T47D (cell line): ENCODE measurements at regions not wholly inside any gene's neighbourhood (a gene's known extent, or its start where the extent isn't known, plus 50 kb on each side); places are given as distances from the start of the nearest gene placed in this dataset.
A peak's percentile ranks its signal among the peaks of the same experiment; 100 is the strongest.

Experiments used
- DNase-seq, 2 experiments: peaks; one replicate each; pipeline versions ENCODE4 v3.0.0 to v3.0.0-alpha.2; 2011 to 2012; ENCODE audit warnings: low read depth in 1 of 2, low spot score in 1 of 2
- JUND ChIP-seq: IDR thresholded peaks from 2 replicates; pipeline ENCODE4 v1.6.1; 2012; ENCODE audit warnings: low read depth
- in situ Hi-C: cut with HindIII; loops from 2 replicates; pipeline ENCODE4 v1.10.0; 2016; ENCODE audit warnings: low sequenced_read_pairs, low pct_unique_long_range_greater_than_20kb

- no peak for TF ChIP-seq JUND
- in situ Hi-C loops: no loop called here
- no peak for DNase-seq
Measured at GRCh38 chr16:51761001-51761400, 609.9 kb upstream of the SALL1 start.

GRCh38 chr16:51759999-51760398 is 608.9 kb upstream of the SALL1 start:
- in situ Hi-C loops: no loop called here
- DNase-seq: no peak
- no peak for TF ChIP-seq JUND

GRCh38 chr16:51759329-51759728 is 608.3 kb upstream of the SALL1 start:
- TF ChIP-seq JUND: no peak
- no peak for DNase-seq
- in situ Hi-C loops: no loop called here

- in situ Hi-C loops: no loop called here
- TF ChIP-seq JUND: no peak
- DNase-seq: no peak
Measured at GRCh38 chr16:51757921-51758479, 606.9 kb upstream of the SALL1 start.

- in situ Hi-C loops: no loop called here
- no peak for DNase-seq
- TF ChIP-seq JUND: no peak
Measured at GRCh38 chr16:51757505-51757904, 606.4 kb upstream of the SALL1 start.

- in situ Hi-C loops: no loop called here
- no peak for DNase-seq
- TF ChIP-seq JUND: no peak
Measured at GRCh38 chr16:51757124-51757470, 606.0 kb upstream of the SALL1 start.

- in situ Hi-C loops: no loop called here
- DNase-seq: no peak
- TF ChIP-seq JUND: no peak
Measured at GRCh38 chr16:51756447-51757123, 605.5 kb upstream of the SALL1 start.

- TF ChIP-seq JUND: no peak
- in situ Hi-C loops: no loop called here
- no peak for DNase-seq
Measured at GRCh38 chr16:51755577-51756355, 604.7 kb upstream of the SALL1 start.

- in situ Hi-C loops: no loop called here
- DNase-seq: peak in 1 of 2 experiments; percentile 14
- no peak for TF ChIP-seq JUND
Measured at GRCh38 chr16:51755039-51755501, 604.0 kb upstream of the SALL1 start.

GRCh38 chr16:51753467-51754127 is 602.5 kb upstream of the SALL1 start:
- in situ Hi-C loops: no loop called here
- no peak for DNase-seq
- TF ChIP-seq JUND: no peak

GRCh38 chr16:51752438-51752995 is 601.4 kb upstream of the SALL1 start:
- in situ Hi-C loops: no loop called here
- no peak for TF ChIP-seq JUND
- DNase-seq: no peak

GRCh38 chr16:51747329-51747728 is 596.3 kb upstream of the SALL1 start:
- no peak for DNase-seq
- in situ Hi-C loops: no loop called here

More at GRCh38 chr16:51747329-51747728, 596.3 kb upstream of the SALL1 start:
- TF ChIP-seq JUND: no peak
